IPS-NIHi7 (cell line): ENCODE measurements at regions not wholly inside any gene's neighbourhood (a gene's known extent, or its start where the extent isn't known, plus 50 kb on each side); places are given as distances from the start of the nearest gene placed in this dataset.

Experiments used
- DNase-seq: peaks from one replicate; pipeline ENCODE4 v3.0.0; 2012; ENCODE audit warnings: mixed read lengths; ENCODE audit errors: extremely low spot score

GRCh38 chr18:30527917-30528316 is 514.6 kb downstream of the DSC3 start:
- DNase-seq: no peak

- no peak for DNase-seq
These were observed 515.3 kb downstream of the DSC3 start for GRCh38 chr18:30527226-30527625.

DNA sequence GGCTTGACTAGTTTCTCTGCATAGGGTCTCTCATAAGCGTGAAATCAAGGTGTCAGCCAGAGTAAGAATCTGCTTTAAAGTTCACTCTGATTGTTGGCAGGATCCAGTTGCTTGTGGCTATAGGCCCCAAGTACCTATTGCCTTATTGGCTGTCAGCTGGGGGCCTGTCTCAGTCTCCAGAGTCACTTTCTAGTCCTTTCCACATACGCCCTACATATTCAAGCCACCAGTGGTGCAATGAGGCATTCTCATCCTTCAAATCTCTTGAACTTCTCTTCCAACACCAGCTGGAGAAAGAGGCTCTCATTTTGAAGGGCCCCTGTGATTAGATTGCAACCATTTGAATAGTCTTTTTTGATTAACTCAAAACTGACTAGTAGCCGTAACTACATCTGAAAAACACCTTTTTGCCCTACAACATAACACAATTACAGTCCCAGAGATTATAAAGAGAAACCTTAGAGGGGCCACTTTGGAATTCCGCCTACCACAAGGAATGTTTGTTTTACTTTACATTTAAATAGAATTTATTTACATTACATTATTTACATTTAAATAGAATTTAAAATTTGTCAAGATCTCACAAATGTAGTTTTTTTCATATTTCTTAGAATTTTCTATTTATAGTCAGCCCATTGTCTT is 520.1 kb downstream of the DSC3 start:
- DNase-seq: peak; percentile 30

- no peak for DNase-seq
These were observed 528.5 kb downstream of the DSC3 start for GRCh38 chr18:30514059-30514458.

- no peak for DNase-seq
These were observed 529.7 kb downstream of the DSC3 start for GRCh38 chr18:30512872-30513271.

DNA sequence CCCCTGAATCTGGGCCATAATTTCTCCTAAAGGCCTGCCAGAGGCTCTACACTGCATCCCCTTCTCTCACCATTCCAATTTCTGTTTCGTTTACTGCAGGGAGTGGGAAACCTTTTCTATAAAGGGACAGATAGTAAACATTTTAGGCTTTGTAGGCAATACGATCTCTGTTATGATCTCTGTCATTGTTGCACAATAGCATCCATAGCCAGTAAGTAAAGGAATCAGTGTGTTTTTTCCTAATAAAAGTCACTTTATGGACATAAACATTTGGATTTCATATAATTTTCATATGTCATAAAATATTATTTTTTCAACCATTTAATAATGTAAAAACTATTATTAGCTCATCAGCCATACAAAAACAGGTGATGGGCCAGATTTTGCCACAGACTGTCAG is 531.7 kb downstream of the DSC3 start:
- DNase-seq: no peak

GRCh38 chr18:30501594-30501993 is 540.9 kb downstream of the DSC3 start:
- no peak for DNase-seq

DNA sequence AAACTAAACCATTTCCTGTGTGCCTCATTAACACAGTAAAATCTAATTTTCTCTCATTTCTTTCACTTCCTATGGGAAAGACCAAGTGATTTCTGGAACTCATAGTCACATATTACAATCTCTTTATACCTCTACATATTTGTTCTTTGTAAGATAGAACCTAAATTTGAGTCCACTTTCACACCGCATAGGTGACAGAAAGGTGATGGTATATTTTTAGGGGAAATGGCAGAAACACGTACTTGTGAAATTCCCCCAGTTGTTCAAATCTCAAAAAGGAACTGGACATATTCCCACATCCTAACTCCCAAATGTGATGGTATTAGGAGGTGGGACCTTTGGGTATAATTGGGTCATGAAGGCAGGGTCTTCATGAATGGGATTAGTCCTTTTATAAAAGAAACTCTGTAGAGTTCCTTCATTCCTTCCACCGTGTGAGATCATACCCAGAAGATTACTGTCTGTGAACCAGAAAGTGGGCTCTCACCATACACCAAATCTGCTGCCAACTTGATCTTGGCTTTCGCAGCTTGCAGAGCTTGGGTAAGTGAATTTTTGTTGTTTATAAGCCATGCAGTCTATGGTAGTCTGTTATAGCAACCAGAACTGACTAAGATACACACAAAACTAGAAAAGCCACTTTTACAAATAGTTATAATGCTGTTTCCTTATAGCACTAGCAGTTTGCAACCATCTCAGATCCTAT is 542.1 kb downstream of the DSC3 start:
- no peak for DNase-seq

- no peak for DNase-seq
These were observed 542.8 kb downstream of the DSC3 start for GRCh38 chr18:30499721-30500120.

GRCh38 chr18:30492552-30493129 is 549.9 kb downstream of the DSC3 start:
- DNase-seq: no peak

DNA sequence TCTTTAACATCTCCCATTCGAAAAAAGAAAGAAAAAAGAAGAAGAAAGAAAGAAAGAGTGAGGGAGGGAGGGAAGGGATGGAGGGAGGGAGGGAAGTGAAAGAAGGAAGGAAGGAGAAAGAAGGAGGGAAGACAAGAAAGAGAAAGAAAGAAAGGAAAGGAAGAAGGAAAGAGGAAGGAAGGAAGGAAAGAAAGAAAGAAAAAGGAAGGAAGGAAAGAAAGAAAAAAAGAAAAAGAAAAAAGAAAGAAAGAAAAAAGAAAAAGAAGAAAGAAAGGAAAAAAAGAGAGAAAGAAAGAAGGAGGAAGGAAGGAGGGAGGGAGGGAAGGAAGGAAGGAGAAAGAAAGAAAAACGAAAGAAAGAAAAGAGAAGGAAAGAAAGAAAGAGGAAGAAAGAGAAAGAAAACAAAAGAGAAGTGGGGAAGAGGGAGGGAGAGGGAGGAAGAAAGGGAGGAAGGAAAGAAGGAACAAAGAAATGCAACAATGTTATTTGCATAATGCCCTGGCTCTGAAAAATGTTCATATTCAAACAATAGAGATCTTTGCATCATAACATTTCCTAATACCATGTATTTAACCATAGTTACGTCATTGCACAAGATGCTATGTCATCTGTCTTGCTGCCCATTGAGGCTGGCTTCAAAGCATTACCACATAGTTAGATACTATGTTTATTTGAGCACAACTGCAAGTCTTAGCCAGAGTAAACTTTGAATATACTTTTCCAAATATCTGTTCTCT is 550.6 kb downstream of the DSC3 start:
- no peak for DNase-seq

DNA sequence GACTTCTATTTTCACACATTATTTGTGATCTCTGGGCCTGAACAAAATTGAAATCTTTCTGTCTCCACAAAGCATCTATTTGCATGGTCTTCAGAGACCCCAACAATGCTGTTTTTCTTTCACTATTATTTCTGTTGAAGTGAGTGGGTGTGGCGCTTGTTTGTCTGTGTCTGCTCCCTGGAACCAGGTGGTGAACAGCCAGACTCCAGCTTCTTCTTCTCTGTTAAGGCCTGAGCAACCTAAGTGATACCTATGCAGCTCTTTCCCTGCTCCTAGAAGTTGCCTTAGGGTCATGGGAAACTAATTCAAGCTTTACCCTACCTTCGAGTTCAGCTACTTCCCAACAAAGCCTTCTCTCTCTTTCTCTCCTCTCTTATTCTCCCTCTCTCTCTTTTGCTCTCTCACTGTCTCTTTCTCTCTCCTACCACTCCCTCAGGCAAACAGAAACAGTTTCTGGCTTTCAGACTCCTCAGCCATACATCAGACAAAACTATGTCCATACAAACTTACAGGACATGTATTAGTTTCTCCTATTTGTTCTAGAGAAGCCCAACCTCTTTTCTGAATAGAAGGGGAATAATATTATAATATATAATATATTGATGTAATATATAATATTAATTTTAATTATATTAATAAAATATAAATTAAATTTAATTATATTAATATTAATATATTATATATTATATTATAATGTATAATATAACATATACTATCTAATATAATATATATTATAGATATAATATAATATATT is 552.5 kb downstream of the DSC3 start:
- DNase-seq: no peak

GRCh38 chr18:30487962-30488361 is 554.6 kb downstream of the DSC3 start:
- DNase-seq: no peak

GRCh38 chr18:30486856-30487255 is 555.7 kb downstream of the DSC3 start:
- DNase-seq: no peak

DNA sequence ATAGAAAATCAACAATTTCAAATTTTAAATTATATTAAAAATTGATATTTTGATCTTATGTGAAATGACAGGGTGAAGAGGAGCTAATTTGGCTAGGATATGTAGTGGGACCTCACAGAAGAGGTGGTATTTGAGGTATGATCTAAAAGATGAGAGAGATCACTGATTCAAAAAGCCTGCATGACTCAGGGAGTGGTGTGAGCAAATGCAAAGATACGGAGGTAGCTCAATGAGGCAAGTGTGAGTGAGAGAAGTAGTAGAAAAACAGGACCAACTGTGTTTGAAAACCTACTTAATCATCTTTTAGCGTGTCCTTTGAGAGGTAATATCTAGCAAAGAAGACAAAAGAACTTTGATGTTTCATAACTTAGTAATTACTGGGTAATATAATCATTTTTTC is 557.5 kb downstream of the DSC3 start:
- no peak for DNase-seq

GRCh38 chr18:30481871-30482270 is 560.7 kb downstream of the DSC3 start:
- DNase-seq: peak; percentile 10

DNA sequence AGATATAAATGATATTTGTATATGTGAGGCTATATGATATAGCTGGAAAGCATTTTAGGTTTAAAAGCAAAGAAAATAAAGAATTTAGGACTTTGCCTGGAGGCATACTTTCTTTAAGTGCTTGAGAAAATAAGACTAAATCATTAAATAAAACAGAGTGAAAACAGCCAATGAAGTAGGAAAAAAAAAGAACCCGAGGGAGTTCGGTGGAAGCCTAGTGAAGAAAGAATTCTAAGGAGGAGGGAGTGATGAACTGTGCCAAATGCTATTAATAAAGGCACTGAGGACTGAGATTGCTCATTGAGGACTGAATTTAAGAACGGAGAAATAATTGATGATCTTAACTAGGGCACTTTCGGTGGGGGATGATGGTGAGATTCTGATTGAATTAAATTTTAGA is 573.5 kb downstream of the DSC3 start:
- no peak for DNase-seq

GRCh38 chr18:30465096-30465495 is 577.4 kb downstream of the DSC3 start:
- no peak for DNase-seq

GRCh38 chr18:30457156-30457555 is 585.4 kb downstream of the DSC3 start:
- no peak for DNase-seq

- DNase-seq: no peak
These were observed 586.8 kb downstream of the DSC3 start for GRCh38 chr18:30455741-30456140.

- DNase-seq: no peak
These were observed 587.6 kb downstream of the DSC3 start for GRCh38 chr18:30454920-30455319.

GRCh38 chr18:30451981-30452380 is 590.6 kb downstream of the DSC3 start:
- no peak for DNase-seq
